Kidney (tissue), 13 donors: ENCODE measurements at regions not wholly inside any gene's neighbourhood (a gene's known extent, or its start where the extent isn't known, plus 50 kb on each side); places are given as distances from the start of the nearest gene placed in this dataset.
A peak's percentile ranks its signal among the peaks of the same experiment; 100 is the strongest.

Experiments
- DNase-seq, 5 donors: peaks; one replicate each; pipeline ENCODE4 v3.0.0-alpha.2; 2013 to 2020
- FAIRE-seq: peaks from 2 replicates; lab custom pipeline; 2012; peaks lifted over from hg19 to GRCh38; lab: Jason Lieb, UNC
- H3K27ac ChIP-seq, 2 donors: one replicate each; pipeline ENCODE4 v1.7.0; 2013; ENCODE audit warnings: low read depth in 2 of 2, low read length in 2 of 2, inconsistent platforms in 1 of 2
- H3K27me3 ChIP-seq: one replicate; pipeline ENCODE4 v1.7.1; 2013; ENCODE audit warnings: low read length, inconsistent platforms; ENCODE audit not compliant: control insufficient read depth, insufficient read depth
- H3K36me3 ChIP-seq, 3 donors: one replicate each; pipeline versions ENCODE4 v1.7.0 to v1.7.1; 2013; ENCODE audit warnings: low read length in 3 of 3, control low read depth in 1 of 3, inconsistent platforms in 1 of 3; ENCODE audit not compliant: insufficient read depth in 3 of 3, control insufficient read depth in 2 of 3
- H3K4me1 ChIP-seq, 3 donors: one replicate each; pipeline versions ENCODE4 v1.7.0 to v1.7.1; 2013; ENCODE audit warnings: low read length in 3 of 3, inconsistent platforms in 1 of 3, low read depth in 1 of 3; ENCODE audit not compliant: control insufficient read depth in 2 of 3, insufficient read depth in 2 of 3
- H3K4me3 ChIP-seq, 3 donors: one replicate each; pipeline versions ENCODE4 v1.7.0 to v1.8.1; 2013; ENCODE audit warnings: low read length in 3 of 3, control low read depth in 1 of 3, inconsistent platforms in 1 of 3
- H3K9ac ChIP-seq, 3 donors: one replicate each; pipeline versions ENCODE4 v1.7.0 to v1.7.1; 2013; ENCODE audit warnings: low read length in 3 of 3, control low read depth in 1 of 3, inconsistent platforms in 1 of 3
- H3K9me3 ChIP-seq, 3 donors: one replicate each; pipeline versions ENCODE4 v1.7.0 to v1.7.1; 2013; ENCODE audit warnings: low read length in 3 of 3, control low read depth in 1 of 3, inconsistent platforms in 1 of 3; ENCODE audit not compliant: control insufficient read depth in 2 of 3, insufficient read depth in 1 of 3
- intact Hi-C: fragments of 100-400 bp; cut with DNase I; formaldehyde crosslinking; loops from one replicate; pipeline ENCODE4 v1.11.1; 2022
- TF ChIP-seq, protein P1 (sequence below): IDR thresholded peaks from 3 replicates; pipeline ENCODE4 v1.5.1; 2012; ENCODE audit warnings: mild to moderate bottlenecking, moderate library complexity, borderline replicate concordance; ENCODE audit not compliant: insufficient read depth; ENCODE audit errors: extremely low read depth
- donor health status: control.
- donor health status: control.
- donor health status: control.
- donor health status: control.
- donor health status: control.
- donor health status: DM: yes; HTN: yes; CAD: no.
- donor health status: Normal renal cell carcinoma (clear cell type).

- intact Hi-C loops: no loop called here
- TF ChIP-seq, protein P1, sequence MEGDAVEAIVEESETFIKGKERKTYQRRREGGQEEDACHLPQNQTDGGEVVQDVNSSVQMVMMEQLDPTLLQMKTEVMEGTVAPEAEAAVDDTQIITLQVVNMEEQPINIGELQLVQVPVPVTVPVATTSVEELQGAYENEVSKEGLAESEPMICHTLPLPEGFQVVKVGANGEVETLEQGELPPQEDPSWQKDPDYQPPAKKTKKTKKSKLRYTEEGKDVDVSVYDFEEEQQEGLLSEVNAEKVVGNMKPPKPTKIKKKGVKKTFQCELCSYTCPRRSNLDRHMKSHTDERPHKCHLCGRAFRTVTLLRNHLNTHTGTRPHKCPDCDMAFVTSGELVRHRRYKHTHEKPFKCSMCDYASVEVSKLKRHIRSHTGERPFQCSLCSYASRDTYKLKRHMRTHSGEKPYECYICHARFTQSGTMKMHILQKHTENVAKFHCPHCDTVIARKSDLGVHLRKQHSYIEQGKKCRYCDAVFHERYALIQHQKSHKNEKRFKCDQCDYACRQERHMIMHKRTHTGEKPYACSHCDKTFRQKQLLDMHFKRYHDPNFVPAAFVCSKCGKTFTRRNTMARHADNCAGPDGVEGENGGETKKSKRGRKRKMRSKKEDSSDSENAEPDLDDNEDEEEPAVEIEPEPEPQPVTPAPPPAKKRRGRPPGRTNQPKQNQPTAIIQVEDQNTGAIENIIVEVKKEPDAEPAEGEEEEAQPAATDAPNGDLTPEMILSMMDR: no peak
- Histone ChIP-seq H3K27ac (no peak overlapping the region), H3K4me1 (no peaks in the 10 kb centered on the region), H3K9ac (no peak overlapping the region), H3K36me3 (no peaks in the 10 kb centered on the region), H3K4me3 (no peak overlapping the region), H3K9me3 (no peaks in the 10 kb centered on the region), H3K27me3 (no peaks in the 10 kb centered on the region)
- DNase-seq: peak in 1 of 5 donors; percentile 7
- no peak for FAIRE-seq
Measured at GRCh38 chr7:131753620-131754222, 197.3 kb upstream of the PODXL start.

DNA sequence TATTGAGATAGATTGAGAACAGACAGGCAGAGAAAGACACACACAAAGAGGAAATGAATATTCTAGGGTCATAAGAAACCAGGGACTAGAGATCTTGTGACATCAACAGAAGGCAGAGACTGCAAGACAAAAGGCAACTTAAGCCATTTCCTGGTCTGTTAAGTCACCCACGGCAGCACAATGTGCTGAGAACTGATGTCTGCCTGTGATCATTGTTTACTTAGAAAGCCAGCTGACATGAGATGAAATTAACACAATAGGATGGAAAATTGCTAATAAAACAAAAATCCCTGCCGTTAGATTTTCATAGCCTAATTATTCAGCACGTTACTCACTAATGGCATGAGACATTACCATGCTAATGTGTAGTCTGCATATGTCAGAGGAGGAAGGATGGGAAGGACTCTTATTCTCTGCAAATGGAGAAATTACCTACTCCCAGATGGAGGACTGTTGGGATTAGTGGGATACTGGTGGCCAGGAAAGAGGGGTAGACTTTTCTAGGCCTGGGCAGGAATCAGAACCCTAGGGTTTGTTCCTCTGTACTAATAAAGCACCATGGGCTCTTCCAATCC is 191.3 kb upstream of the PODXL start:
- no peaks in the 10 kb centered on the region for H3K27me3 ChIP-seq
- no peak for DNase-seq
- FAIRE-seq: no peak
- H3K4me1 ChIP-seq: no peaks in the 10 kb centered on the region
- intact Hi-C loops: no loop called here
- no peaks in the 10 kb centered on the region for H3K36me3 ChIP-seq
- H3K9me3 ChIP-seq: no peaks in the 10 kb centered on the region
- no peak overlapping the region for H3K9ac ChIP-seq
- H3K27ac ChIP-seq: no peak overlapping the region
- no peak overlapping the region for H3K4me3 ChIP-seq
- TF ChIP-seq, protein P1: no peak

- Histone ChIP-seq H3K27me3 (no peaks in the 10 kb centered on the region), H3K36me3 (no peaks in the 10 kb centered on the region), H3K27ac (no peak overlapping the region), H3K9ac (no peak overlapping the region), H3K4me1 (no peaks in the 10 kb centered on the region), H3K9me3 (no peaks in the 10 kb centered on the region), H3K4me3 (no peak overlapping the region)
- FAIRE-seq: no peak
- intact Hi-C loops: no loop called here
- TF ChIP-seq, protein P1: no peak
- DNase-seq: peak in 4 of 5 donors; percentile 53 to 87 (median 79)
Measured at GRCh38 chr7:131745390-131746248, 189.2 kb upstream of the PODXL start.
